B cell (primary cell): ENCODE measurements at regions not wholly inside any gene's neighbourhood (a gene's known extent, or its start where the extent isn't known, plus 50 kb on each side); places are given as distances from the start of the nearest gene placed in this dataset.

Source experiments
- ATAC-seq: fragments of 200-7000 bp; cut with Tn5 transposase; one replicate; pipeline ENCODE4 v1.10.0; 2021; ENCODE audit warnings: low read depth, mild to moderate bottlenecking, moderate number of reproducible peaks, moderate library complexity
- CTCF ChIA-PET: fragments of 350-600 bp; sonication (Branson Sonifier 250); formaldehyde crosslinking; loops from one replicate; lab custom pipeline; 2021; ENCODE audit warnings: antibody characterized with exemption, inconsistent platforms; lab: Charles Lee
- POLR2A ChIA-PET: fragments of 350-600 bp; sonication (Branson Sonifier 250); formaldehyde crosslinking; loops from one replicate; lab custom pipeline; 2021; ENCODE audit warnings: antibody characterized with exemption; lab: Charles Lee
- DNase-seq: peaks from one replicate; pipeline ENCODE4 v3.0.0; 2013
- H2AFZ ChIP-seq: 2 replicates; pipeline ENCODE4 v1.6.1; 2012; ENCODE audit warnings: mild to moderate bottlenecking, low read depth, low read length; ENCODE audit not compliant: insufficient read depth, poor library complexity, severe bottlenecking
- H3K27ac ChIP-seq, 2 donors: 1 replicate in 1 of 2; 2 replicates in 1 of 2; pipeline ENCODE4 v1.5.1; 2012 to 2013; ENCODE audit warnings: low read length in 2 of 2, mild to moderate bottlenecking in 2 of 2, moderate library complexity in 1 of 2
- H3K27me3 ChIP-seq, 4 experiments: fragments of 200-600 bp in 1 of 4; sonication (generic) in 1 of 4; replicated peaks in 1 of 4; 1 replicate in 2 of 4; 2 replicates in 2 of 4; pipeline versions ENCODE4 v1.6.1 to v1.7.0; 2013 to 2016; ENCODE audit warnings: low read length in 3 of 4, mild to moderate bottlenecking in 2 of 4, mixed read lengths in 1 of 4, moderate library complexity in 1 of 4; ENCODE audit not compliant: insufficient read depth in 4 of 4, control insufficient read depth in 3 of 4; ENCODE audit errors: control extremely low read depth in 1 of 4
- H3K36me3 ChIP-seq, 2 experiments: replicated peaks in 1 of 2; 1 replicate in 1 of 2; 2 replicates in 1 of 2; pipeline versions ENCODE4 v1.6.1 to v1.7.1; 2013; ENCODE audit warnings: low read length in 1 of 2; ENCODE audit not compliant: insufficient read depth in 2 of 2, control insufficient read depth in 1 of 2; ENCODE audit errors: control extremely low read depth in 1 of 2, extremely low read depth in 1 of 2
- H3K4me1 ChIP-seq, 2 donors: fragments of 200-600 bp in 1 of 2; sonication (generic) in 1 of 2; 1 replicate in 1 of 2; 2 replicates in 1 of 2; pipeline versions ENCODE4 v1.5.1 to v1.6.1; 2013 to 2017; ENCODE audit warnings: low read length in 2 of 2; ENCODE audit not compliant: control insufficient read depth in 2 of 2, insufficient read depth in 2 of 2
- H3K4me2 ChIP-seq: replicated peaks from 2 replicates; pipeline ENCODE3; 2012; ENCODE audit warnings: mild to moderate bottlenecking, low read depth, low read length; ENCODE audit not compliant: poor library complexity, severe bottlenecking
- H3K4me3 ChIP-seq, 5 experiments: fragments of 200-600 bp in 1 of 5; sonication (generic) in 1 of 5; 1 replicate in 3 of 5; 2 replicates in 2 of 5; pipeline versions ENCODE4 v1.5.1 to v1.7.0; 2011 to 2016; ENCODE audit warnings: low read length in 4 of 5, mild to moderate bottlenecking in 4 of 5, low read depth in 2 of 5, control low read depth in 1 of 5, moderate library complexity in 1 of 5; ENCODE audit not compliant: insufficient read depth in 1 of 5; ENCODE audit errors: control extremely low read depth in 1 of 5, extremely low read depth in 1 of 5
- H3K79me2 ChIP-seq: fragments of 200-600 bp; sonication (generic); one replicate; pipeline ENCODE4 v1.6.0; 2016; ENCODE audit warnings: low read length; ENCODE audit not compliant: control insufficient read depth, insufficient read depth
- H3K9ac ChIP-seq: fragments of 200-600 bp; sonication (generic); 2 replicates; pipeline ENCODE4 v1.6.1; 2017; ENCODE audit warnings: mild to moderate bottlenecking, low read length, moderate library complexity
- H3K9me3 ChIP-seq, 3 donors: one replicate each; pipeline versions ENCODE4 v1.6.1 to v1.7.1; 2013; ENCODE audit warnings: low read length in 2 of 3; ENCODE audit not compliant: control insufficient read depth in 2 of 3, insufficient read depth in 1 of 3; ENCODE audit errors: control extremely low read depth in 1 of 3
- H4K20me1 ChIP-seq: 2 replicates; pipeline ENCODE4 v1.6.0; 2012; ENCODE audit warnings: mild to moderate bottlenecking, low read length; ENCODE audit not compliant: insufficient read depth, control insufficient read depth, poor library complexity, severe bottlenecking
- H3K27ac Mint-ChIP-seq: one replicate; pipeline ENCODE4 v1.8.0; 2021; ENCODE audit warnings: mixed read lengths
- H3K27me3 Mint-ChIP-seq: one replicate; pipeline ENCODE4 v1.8.0; 2021; ENCODE audit warnings: mixed read lengths
- H3K4me1 Mint-ChIP-seq: one replicate; pipeline ENCODE4 v1.8.0; 2021; ENCODE audit warnings: mixed read lengths
- H3K4me3 Mint-ChIP-seq: one replicate; pipeline ENCODE4 v1.8.0; 2021; ENCODE audit warnings: mixed read lengths
- H3K9me3 Mint-ChIP-seq: one replicate; pipeline ENCODE4 v1.8.0; 2022; ENCODE audit warnings: mixed read lengths; ENCODE audit not compliant: insufficient read depth
- CTCF ChIP-seq: fragments of 200-600 bp; IDR thresholded peaks from one replicate; pipeline ENCODE4 v1.8.0; 2022; ENCODE audit warnings: antibody characterized with exemption, mild to moderate bottlenecking
- EZH2 ChIP-seq: IDR thresholded peaks from 2 replicates; pipeline ENCODE4 v1.6.1; 2012; ENCODE audit warnings: borderline replicate concordance, low read depth, mild to moderate bottlenecking, moderate library complexity, low read length; ENCODE audit not compliant: insufficient read depth, poor library complexity, severe bottlenecking
- WGBS: methylation state at CpG from one replicate; pipeline ENCODE4 v1.1.5; 2013; ENCODE audit warnings: missing lambda C conversion rate; ENCODE audit not compliant: insufficient coverage; 5-methylcytosine and 5-hydroxymethylcytosine counted together
- intact Hi-C: fragments of 100-400 bp; cut with micrococcal nuclease; formaldehyde crosslinking; loops from one replicate; pipeline ENCODE4 v1.10.0; 2022

- Mint-ChIP-seq H3K4me3 (no peak overlapping the region), H3K4me1 (no peaks in the 10 kb centered on the region), H3K9me3 (no peaks in the 10 kb centered on the region), H3K27ac (no peak overlapping the region), H3K27me3 (no peaks in the 10 kb centered on the region)
- Histone ChIP-seq H3K79me2 (no peaks in the 10 kb centered on the region), H3K9ac (no peak overlapping the region), H3K36me3 (no peaks in the 10 kb centered on the region), H3K4me3 (no peak overlapping the region), H3K4me1 (no peaks in the 10 kb centered on the region), H2AFZ (no peak overlapping the region), H3K4me2 (no peak overlapping the region), H3K27me3 (no peaks in the 10 kb centered on the region), H3K27ac (no peak overlapping the region), H3K9me3 (no peaks in the 10 kb centered on the region), H4K20me1 (no peaks in the 10 kb centered on the region)
- POLR2A ChIA-PET = no interaction called here
- WGBS = no CpG with 5 or more reads among the region's 3 CpGs
- DNase-seq (no peak), ATAC-seq (no peak)
- CTCF ChIA-PET = no interaction called here
- no peak for TF ChIP-seq EZH2
- no peak for TF ChIP-seq CTCF
- intact Hi-C loops = no loop called here
Observed at GRCh38 chr4:125184116-125184515, 130.6 kb upstream of the FAT4 start.

- Histone ChIP-seq H3K4me2 (no peak overlapping the region), H3K9ac (no peak overlapping the region), H3K9me3 (no peaks in the 10 kb centered on the region), H2AFZ (no peak overlapping the region), H3K36me3 (no peaks in the 10 kb centered on the region), H3K4me1 (no peaks in the 10 kb centered on the region), H3K79me2 (no peaks in the 10 kb centered on the region), H3K27me3 (no peaks in the 10 kb centered on the region), H3K4me3 (no peak overlapping the region), H4K20me1 (no peaks in the 10 kb centered on the region), H3K27ac (no peak overlapping the region)
- Mint-ChIP-seq H3K4me1 (no peaks in the 10 kb centered on the region), H3K27ac (no peak overlapping the region), H3K9me3 (no peaks in the 10 kb centered on the region), H3K27me3 (no peaks in the 10 kb centered on the region), H3K4me3 (no peak overlapping the region)
- intact Hi-C loops = no loop called here
- 80% methylated on average over 1 of the region's 3 CpGs for WGBS
- ChIA-PET CTCF (no interaction called here), POLR2A (no interaction called here)
- DNase-seq (no peak), ATAC-seq (no peak)
- no peak for TF ChIP-seq CTCF
- no peak for TF ChIP-seq EZH2
Observed at GRCh38 chr4:125181804-125182203, 133.0 kb upstream of the FAT4 start.
